Gastroesophageal sphincter (tissue), 3 donors: ENCODE measurements at regions not wholly inside any gene's neighbourhood (a gene's known extent, or its start where the extent isn't known, plus 50 kb on each side); places are given as distances from the start of the nearest gene placed in this dataset.

Experiments
- CTCF ChIP-seq, 4 experiments: fragments of 200-600 bp in 2 of 4; fragments of 450-650 bp in 2 of 4; sonication (generic) in 1 of 4; IDR thresholded peaks; one replicate each; pipeline ENCODE4 v1.5.1; 2017 to 2019; ENCODE audit warnings: antibody characterized with exemption in 4 of 4, mild to moderate bottlenecking in 2 of 4, moderate library complexity in 2 of 4
- EP300 ChIP-seq: sonication (generic); formaldehyde crosslinking; IDR thresholded peaks from one replicate; pipeline ENCODE4 v1.6.1; 2017; ENCODE audit warnings: antibody characterized with exemption, mild to moderate bottlenecking
- POLR2A ChIP-seq, 2 donors: fragments of 450-650 bp; IDR thresholded peaks; one replicate each; pipeline ENCODE4 v1.6.1; 2017; ENCODE audit warnings: antibody characterized with exemption in 2 of 2, mild to moderate bottlenecking in 2 of 2, moderate library complexity in 1 of 2
- POLR2AphosphoS5 ChIP-seq: sonication (generic); formaldehyde crosslinking; IDR thresholded peaks from one replicate; pipeline ENCODE4 v1.6.1; 2017; ENCODE audit warnings: antibody characterized with exemption

DNA sequence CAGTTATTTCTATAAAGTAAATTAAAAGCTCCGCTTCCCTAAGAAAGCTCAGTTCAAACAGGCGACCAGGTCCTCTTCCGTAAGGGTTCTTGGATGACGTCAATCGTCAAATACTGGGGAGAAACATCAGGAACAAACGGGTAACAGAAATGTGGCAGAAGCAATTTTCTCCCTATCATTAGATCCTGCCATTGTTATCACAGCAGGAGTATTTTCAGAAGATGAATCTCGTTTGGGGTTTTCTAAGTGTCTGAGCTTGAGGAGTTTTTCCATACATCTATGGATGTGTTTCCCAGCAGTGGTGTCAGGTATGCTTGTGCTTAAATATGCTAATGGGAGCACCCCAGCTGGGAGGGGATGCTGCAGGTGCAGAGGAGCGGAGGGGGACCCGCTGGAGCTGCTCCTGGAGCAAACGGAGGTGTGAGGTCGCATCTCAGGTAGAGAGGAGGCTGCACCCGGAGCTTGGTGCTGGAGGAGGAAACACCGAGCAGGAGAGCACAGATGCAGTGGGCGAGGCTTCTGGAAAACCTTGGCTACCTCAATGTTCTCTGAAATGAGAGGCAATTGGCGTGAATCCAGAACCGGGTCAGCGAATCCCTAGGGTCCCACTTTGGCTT is 795.5 kb downstream of the AACS start:
- TF ChIP-seq POLR2A (IDR thresholded peaks at IDR 0.05) (no peak), CTCF (IDR thresholded peaks at IDR 0.05) (no peak), EP300 (no peak), POLR2AphosphoS5 (no peak)
